Loucy (cell line): ENCODE measurements at regions not wholly inside any gene's neighbourhood (a gene's known extent, or its start where the extent isn't known, plus 50 kb on each side); places are given as distances from the start of the nearest gene placed in this dataset.

Experiments used
- CTCF ChIP-seq: fragments of 200-600 bp; sonication (generic); conservative IDR thresholded peaks from 2 replicates; pipeline ENCODE4 v1.5.1; 2014; ENCODE audit warnings: mild to moderate bottlenecking, antibody characterized with exemption, low read length
- EZH2phosphoT487 ChIP-seq: fragments of 200-600 bp; IDR thresholded peaks from 2 replicates; pipeline ENCODE4 v1.6.1; 2018; ENCODE audit warnings: antibody characterized with exemption, mild to moderate bottlenecking, moderate library complexity, borderline replicate concordance

- no peak for TF ChIP-seq CTCF
- no peak for TF ChIP-seq EZH2phosphoT487
Measured at GRCh38 chr2:51170273-51170672, 138.3 kb upstream of the NRXN1 start.
